ENCODE measurements at regions not wholly inside any gene's neighbourhood (a gene's known extent, or its start where the extent isn't known, plus 50 kb on each side); places are given as distances from the start of the nearest gene placed in this dataset.

DNA sequence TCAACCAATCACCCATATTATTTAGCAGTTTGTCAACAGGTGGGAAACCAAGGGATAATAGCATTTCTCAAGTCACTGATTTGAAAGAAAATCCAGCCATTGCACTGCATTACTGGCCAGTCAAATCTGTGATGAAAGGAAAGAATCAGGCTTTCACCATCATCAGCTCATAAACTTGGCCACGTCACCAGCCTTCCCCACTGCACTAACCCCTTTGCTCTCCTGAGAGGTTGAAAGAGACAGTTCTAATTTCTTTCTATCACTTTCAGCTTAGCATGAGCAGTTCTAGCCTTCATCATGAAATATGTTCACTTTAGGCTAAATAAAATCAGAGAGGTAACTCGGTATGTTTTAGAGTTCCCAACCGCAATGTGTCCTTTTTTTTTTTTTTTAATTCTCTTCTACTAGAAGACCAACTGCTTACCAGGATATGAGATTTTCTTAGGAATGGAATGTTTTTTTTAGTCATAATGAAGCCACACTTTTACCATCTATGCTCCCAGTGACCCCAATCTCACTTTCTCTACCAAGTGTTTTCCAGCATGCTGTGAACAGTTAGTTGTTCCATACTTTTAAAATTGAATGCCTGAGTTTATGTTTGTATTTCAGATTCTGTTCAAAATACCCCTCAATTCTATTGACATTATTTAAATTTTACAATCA is 55.7 kb upstream of the SLC7A11 start:
- Histone ChIP-seq H3K4me1 (ENCODE audit: insufficient read depth, low read length) (no peaks in the 10 kb centered on the region), H3K27ac (ENCODE audit: low read depth, low read length) (no peak overlapping the region), H3K36me3 (ENCODE audit: insufficient read depth, low read length) (no peaks in the 10 kb centered on the region), H3K9me3 (ENCODE audit: insufficient read depth, low read depth, low read length) (no peaks in the 10 kb centered on the region), H3K4me3 (ENCODE audit: low read length) (no peak overlapping the region), H3K27me3 (ENCODE audit: insufficient read depth, low read length) (no peaks in the 10 kb centered on the region), H3K9ac (ENCODE audit: low read depth, low read length) (no peak overlapping the region)
- 97% methylated on average over 3 of the region's 3 CpGs for WGBS

- WGBS, result 88% methylated on average over 2 of the region's 3 CpGs
- no peaks in the 10 kb centered on the region for H3K4me1 ChIP-seq (ENCODE audit: insufficient read depth, low read length)
- no peaks in the 10 kb centered on the region for H3K9me3 ChIP-seq (ENCODE audit: insufficient read depth, low read depth, low read length)
- no peak overlapping the region for H3K9ac ChIP-seq (ENCODE audit: low read depth, low read length)
- H3K4me3 ChIP-seq (ENCODE audit: low read length), result no peak overlapping the region
- H3K27ac ChIP-seq (ENCODE audit: low read depth, low read length), result no peak overlapping the region
- no peaks in the 10 kb centered on the region for H3K36me3 ChIP-seq (ENCODE audit: insufficient read depth, low read length)
- H3K27me3 ChIP-seq (ENCODE audit: insufficient read depth, low read length), result no peaks in the 10 kb centered on the region
Measured at GRCh38 chr4:138292321-138292720, 50.2 kb upstream of the SLC7A11 start.
